Transverse colon (tissue), 3 donors: ENCODE measurements at regions not wholly inside any gene's neighbourhood (a gene's known extent, or its start where the extent isn't known, plus 50 kb on each side); places are given as distances from the start of the nearest gene placed in this dataset.

Experiments used
- EP300 ChIP-seq: sonication (generic); formaldehyde crosslinking; IDR thresholded peaks from one replicate; pipeline ENCODE4 v1.6.1; 2017; ENCODE audit warnings: antibody characterized with exemption, low read depth
- POLR2A ChIP-seq: fragments of 450-650 bp; IDR thresholded peaks from one replicate; pipeline ENCODE4 v1.6.1; 2016; ENCODE audit warnings: antibody characterized with exemption, mild to moderate bottlenecking, moderate library complexity
- TF ChIP-seq, protein P1 (sequence below), 5 experiments: fragments of 200-600 bp in 3 of 5; fragments of 450-650 bp in 2 of 5; sonication (generic) in 3 of 5; IDR thresholded peaks; 1 replicate in 2 of 5; 2 replicates in 3 of 5; pipeline ENCODE4 v1.5.1; 2016 to 2017; ENCODE audit warnings: antibody characterized with exemption in 5 of 5, inconsistent platforms in 3 of 5, mild to moderate bottlenecking in 2 of 5, moderate library complexity in 1 of 5

DNA sequence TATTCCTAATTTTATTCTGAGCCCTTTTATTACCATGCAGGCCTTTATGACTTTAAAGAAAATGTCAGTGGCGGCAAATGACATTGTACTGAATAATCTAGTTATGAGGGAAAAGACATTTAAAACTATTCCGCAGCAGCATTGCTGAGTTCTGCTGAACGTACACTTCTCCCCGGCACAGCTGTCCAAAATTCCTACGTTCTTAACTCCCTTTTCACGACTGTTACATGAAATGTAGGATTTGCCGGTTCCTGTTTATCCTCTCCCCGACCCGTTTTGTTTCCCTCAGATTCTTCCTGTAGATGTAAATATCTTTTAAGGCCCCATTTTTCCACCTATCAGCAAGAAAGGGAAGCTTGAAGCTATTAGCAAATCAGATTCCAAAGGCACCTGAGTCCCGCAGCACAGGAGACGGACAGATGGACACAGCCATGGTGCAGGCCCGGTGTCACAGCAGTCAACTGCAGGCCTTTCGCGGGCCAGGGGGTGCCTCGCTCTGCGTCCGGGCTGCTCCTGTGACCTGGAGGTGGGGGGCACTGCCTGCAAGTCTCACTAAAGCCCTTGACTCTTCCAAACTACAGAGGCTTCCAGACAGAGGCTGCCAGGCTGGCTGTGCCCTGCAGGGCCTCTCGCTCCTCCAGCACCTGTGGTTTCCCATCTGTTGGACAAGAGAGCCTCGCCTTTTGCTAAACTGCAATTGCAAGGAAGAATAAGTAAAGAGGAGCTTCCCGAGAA is 485.0 kb upstream of the MGMT start:
- TF ChIP-seq POLR2A (no peak), EP300 (no peak)
- TF ChIP-seq, protein P1, sequence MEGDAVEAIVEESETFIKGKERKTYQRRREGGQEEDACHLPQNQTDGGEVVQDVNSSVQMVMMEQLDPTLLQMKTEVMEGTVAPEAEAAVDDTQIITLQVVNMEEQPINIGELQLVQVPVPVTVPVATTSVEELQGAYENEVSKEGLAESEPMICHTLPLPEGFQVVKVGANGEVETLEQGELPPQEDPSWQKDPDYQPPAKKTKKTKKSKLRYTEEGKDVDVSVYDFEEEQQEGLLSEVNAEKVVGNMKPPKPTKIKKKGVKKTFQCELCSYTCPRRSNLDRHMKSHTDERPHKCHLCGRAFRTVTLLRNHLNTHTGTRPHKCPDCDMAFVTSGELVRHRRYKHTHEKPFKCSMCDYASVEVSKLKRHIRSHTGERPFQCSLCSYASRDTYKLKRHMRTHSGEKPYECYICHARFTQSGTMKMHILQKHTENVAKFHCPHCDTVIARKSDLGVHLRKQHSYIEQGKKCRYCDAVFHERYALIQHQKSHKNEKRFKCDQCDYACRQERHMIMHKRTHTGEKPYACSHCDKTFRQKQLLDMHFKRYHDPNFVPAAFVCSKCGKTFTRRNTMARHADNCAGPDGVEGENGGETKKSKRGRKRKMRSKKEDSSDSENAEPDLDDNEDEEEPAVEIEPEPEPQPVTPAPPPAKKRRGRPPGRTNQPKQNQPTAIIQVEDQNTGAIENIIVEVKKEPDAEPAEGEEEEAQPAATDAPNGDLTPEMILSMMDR (IDR thresholded peaks at IDR 0.05) = no peak
